ENCODE measurements at regions not wholly inside any gene's neighbourhood (a gene's known extent, or its start where the extent isn't known, plus 50 kb on each side); places are given as distances from the start of the nearest gene placed in this dataset.

DNA sequence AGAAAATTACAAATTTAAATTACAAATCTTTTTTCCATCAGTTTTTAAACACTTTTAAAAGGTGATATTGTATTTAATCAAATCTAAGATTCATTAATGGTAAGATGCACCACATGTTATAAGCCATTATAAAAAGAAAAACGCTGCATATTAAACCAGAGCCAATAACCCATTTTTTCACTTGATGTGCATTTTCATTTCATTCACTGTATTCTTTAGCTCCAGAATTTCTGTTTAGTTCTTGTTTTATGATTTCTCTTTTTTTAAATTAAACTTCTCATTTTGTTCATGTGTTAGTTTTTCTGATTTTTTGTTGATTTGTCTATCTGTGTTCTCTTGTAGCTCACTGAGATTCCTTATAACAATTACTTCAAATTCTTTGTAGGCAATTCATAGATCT lies 62.4 kb upstream of the MBOAT2 start:
- TF ChIP-seq, protein P1, sequence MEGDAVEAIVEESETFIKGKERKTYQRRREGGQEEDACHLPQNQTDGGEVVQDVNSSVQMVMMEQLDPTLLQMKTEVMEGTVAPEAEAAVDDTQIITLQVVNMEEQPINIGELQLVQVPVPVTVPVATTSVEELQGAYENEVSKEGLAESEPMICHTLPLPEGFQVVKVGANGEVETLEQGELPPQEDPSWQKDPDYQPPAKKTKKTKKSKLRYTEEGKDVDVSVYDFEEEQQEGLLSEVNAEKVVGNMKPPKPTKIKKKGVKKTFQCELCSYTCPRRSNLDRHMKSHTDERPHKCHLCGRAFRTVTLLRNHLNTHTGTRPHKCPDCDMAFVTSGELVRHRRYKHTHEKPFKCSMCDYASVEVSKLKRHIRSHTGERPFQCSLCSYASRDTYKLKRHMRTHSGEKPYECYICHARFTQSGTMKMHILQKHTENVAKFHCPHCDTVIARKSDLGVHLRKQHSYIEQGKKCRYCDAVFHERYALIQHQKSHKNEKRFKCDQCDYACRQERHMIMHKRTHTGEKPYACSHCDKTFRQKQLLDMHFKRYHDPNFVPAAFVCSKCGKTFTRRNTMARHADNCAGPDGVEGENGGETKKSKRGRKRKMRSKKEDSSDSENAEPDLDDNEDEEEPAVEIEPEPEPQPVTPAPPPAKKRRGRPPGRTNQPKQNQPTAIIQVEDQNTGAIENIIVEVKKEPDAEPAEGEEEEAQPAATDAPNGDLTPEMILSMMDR (IDR thresholded peaks at IDR 0.05) = no peak
- TF ChIP-seq POLR2A (IDR thresholded peaks at IDR 0.05; ENCODE audit: low read depth) = no peak

Data from esophagus muscularis mucosa (tissue), 3 donors.